ENCODE measurements at regions not wholly inside any gene's neighbourhood (a gene's known extent, or its start where the extent isn't known, plus 50 kb on each side); places are given as distances from the start of the nearest gene placed in this dataset.

DNA sequence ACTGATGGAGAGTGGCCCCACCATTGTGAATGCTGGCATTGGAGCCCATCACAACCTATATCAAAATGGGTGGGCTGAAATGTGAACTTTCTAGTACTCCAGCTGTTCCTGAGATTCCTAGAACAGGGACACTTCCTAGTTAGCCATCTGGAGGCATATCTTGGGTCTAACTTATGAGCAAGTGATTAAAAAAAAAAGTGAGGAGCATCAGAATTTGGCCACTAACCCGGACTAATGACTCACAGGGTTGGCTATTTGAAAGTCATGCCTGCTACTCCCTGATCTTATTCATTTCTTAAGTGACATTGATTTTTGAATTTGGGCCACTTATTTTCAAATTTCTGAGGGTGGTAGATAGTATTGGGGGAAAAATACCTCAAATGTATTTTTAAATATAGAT, 216.6 kb downstream of the HRH4 start (continued):
- TF ChIP-seq ZNF138 (CRISPR knock-in tag; conservative IDR thresholded peaks at IDR 0.05) (no peak), IRF2 (CRISPR knock-in tag; IDR thresholded peaks at IDR 0.05; ENCODE audit: borderline replicate concordance, low read depth) (no peak), ZNF317 (CRISPR knock-in tag; IDR thresholded peaks at IDR 0.05; ENCODE audit: borderline replicate concordance, low read depth) (no peak), ETV6 (CRISPR knock-in tag; IDR thresholded peaks at IDR 0.05) (no peak)
- TF ChIP-seq, protein P1, sequence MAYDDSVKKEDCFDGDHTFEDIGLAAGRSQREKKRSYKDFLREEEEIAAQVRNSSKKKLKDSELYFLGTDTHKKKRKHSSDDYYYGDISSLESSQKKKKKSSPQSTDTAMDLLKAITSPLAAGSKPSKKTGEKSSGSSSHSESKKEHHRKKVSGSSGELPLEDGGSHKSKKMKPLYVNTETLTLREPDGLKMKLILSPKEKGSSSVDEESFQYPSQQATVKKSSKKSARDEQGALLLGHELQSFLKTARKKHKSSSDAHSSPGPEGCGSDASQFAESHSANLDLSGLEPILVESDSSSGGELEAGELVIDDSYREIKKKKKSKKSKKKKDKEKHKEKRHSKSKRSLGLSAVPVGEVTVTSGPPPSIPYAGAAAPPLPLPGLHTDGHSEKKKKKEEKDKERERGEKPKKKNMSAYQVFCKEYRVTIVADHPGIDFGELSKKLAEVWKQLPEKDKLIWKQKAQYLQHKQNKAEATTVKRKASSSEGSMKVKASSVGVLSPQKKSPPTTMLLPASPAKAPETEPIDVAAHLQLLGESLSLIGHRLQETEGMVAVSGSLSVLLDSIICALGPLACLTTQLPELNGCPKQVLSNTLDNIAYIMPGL (CRISPR knock-in tag; IDR thresholded peaks at IDR 0.05): no peak

DNA sequence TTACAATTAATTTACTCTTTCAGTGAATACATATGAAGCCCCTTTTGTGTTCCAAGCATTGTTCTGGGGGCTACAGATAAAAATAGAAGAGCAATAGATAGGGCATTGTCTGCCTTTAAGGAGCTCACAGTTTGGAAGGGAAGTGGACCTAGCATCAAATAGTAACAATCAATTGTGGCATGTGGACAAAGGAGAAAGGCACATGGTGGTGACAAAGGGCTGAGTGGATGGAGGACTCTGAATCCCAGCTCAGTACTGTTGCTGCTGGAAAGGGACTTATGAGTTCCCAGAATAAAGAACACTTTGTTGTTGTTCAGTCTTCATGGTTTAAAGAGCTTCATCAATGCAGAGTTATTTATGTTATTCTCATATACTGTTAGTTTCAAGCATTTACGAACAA, 217.7 kb downstream of the HRH4 start:
- H3K4me3 Mint-ChIP-seq: no peak overlapping the region
- ChIA-PET POLR2A (no interaction called here), CTCF (interaction anchor here (2.5 kb wide), 1 partner anchor 49 kb away, joined by 8 read pairs; no protein-coding TSS in a partner anchor)
- H3K4me1 Mint-ChIP-seq: no peaks in the 10 kb centered on the region
- no peaks in the 10 kb centered on the region for H3K36me3 Mint-ChIP-seq
- no peak overlapping the region for H3K27ac Mint-ChIP-seq
- TF ChIP-seq, protein P1 (CRISPR knock-in tag; IDR thresholded peaks at IDR 0.05): no peak
- TF ChIP-seq PRRX2 (CRISPR knock-in tag; IDR thresholded peaks at IDR 0.05): no peak
- no peak for TF ChIP-seq SOX15 (CRISPR knock-in tag; IDR thresholded peaks at IDR 0.05)
- TF ChIP-seq ZNF671 (CRISPR knock-in tag; IDR thresholded peaks at IDR 0.05): no peak
- no peak for TF ChIP-seq NR3C1 (CRISPR knock-in tag; conservative IDR thresholded peaks at IDR 0.05; ENCODE audit: low read depth)
- TF ChIP-seq, protein P2, sequence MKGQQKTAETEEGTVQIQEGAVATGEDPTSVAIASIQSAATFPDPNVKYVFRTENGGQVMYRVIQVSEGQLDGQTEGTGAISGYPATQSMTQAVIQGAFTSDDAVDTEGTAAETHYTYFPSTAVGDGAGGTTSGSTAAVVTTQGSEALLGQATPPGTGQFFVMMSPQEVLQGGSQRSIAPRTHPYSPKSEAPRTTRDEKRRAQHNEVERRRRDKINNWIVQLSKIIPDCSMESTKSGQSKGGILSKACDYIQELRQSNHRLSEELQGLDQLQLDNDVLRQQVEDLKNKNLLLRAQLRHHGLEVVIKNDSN (CRISPR knock-in tag; IDR thresholded peaks at IDR 0.05): no peak
- TF ChIP-seq NFYB (CRISPR knock-in tag; conservative IDR thresholded peaks at IDR 0.05; ENCODE audit: low read depth): no peak
- TF ChIP-seq NFATC4 (CRISPR knock-in tag; IDR thresholded peaks at IDR 0.05): no peak
- TF ChIP-seq KAT7 (CRISPR knock-in tag; IDR thresholded peaks at IDR 0.05; ENCODE audit: borderline replicate concordance): no peak
- no peak for TF ChIP-seq GTF2I (CRISPR knock-in tag; conservative IDR thresholded peaks at IDR 0.05)
- TF ChIP-seq, protein P3, sequence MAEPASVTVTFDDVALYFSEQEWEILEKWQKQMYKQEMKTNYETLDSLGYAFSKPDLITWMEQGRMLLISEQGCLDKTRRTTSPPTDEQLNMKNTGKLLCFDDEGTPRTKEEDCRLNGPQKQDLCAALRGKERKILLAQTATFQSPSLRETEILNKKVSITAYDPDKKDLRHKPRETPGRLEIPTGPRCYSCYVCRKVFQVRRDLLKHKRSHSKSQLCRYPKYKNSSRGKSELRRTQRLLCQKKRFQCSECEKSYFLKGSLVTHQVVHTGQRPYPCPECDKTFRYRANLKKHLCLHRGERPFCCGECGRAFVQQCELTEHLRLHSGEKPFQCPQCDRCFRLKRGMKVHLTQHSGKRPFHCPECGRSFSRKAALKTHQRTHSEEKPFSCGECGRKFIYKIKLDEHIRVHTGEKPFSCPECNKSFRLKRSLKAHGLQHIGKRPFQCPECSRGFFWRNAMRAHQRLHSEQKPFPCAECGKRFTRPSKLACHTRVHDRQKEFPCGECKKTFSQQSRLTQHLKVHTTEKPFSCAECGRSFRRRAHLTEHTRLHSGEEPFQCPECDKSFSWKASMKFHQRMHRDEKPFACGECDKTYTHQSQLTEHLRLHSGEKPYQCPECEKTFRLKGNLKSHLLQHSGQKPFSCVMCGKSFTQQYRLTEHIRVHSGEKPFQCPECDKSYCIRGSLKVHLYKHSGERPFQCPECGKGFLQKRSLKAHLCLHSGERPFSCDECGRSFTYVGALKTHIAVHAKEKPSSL (CRISPR knock-in tag; conservative IDR thresholded peaks at IDR 0.05): no peak
- TF ChIP-seq ETV6 (CRISPR knock-in tag; IDR thresholded peaks at IDR 0.05): no peak
- DNase-seq (ENCODE audit: low spot score) (no peak), ATAC-seq (no peak)
- no peaks in the 10 kb centered on the region; the same call in 1 of the 2 replicates for H3K27me3 Mint-ChIP-seq (ENCODE audit: low read depth)
- H3K9me3 Mint-ChIP-seq: no peaks in the 10 kb centered on the region

DNA sequence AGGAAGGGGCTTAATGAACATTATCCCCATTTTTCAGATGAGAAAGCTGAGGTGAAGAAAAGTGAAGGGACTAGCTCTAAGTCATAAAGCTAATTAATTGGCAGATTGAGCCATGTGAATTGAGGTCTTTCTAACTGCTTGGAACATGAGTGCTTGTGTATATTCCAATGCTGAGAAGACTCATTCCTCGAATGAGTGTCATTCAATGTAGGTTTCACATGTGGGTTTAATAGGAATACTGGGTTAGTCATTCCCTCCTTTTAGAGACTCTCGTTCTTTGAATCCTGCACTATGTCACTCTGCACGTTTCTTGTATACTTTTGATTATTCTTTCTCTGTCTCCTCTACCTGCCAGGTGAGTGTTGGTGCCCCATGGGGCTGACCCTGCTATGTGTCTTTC, 218.2 kb downstream of the HRH4 start:
- no peaks in the 10 kb centered on the region for H3K36me3 Mint-ChIP-seq
- no peak overlapping the region for H3K27ac Mint-ChIP-seq
- no peak for ATAC-seq
- ChIA-PET CTCF (no interaction called here), POLR2A (no interaction called here)
- TF ChIP-seq, protein P4, sequence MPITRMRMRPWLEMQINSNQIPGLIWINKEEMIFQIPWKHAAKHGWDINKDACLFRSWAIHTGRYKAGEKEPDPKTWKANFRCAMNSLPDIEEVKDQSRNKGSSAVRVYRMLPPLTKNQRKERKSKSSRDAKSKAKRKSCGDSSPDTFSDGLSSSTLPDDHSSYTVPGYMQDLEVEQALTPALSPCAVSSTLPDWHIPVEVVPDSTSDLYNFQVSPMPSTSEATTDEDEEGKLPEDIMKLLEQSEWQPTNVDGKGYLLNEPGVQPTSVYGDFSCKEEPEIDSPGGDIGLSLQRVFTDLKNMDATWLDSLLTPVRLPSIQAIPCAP (CRISPR knock-in tag; IDR thresholded peaks at IDR 0.05): no peak
- TF ChIP-seq SMAD3 (CRISPR knock-in tag; IDR thresholded peaks at IDR 0.05; ENCODE audit: borderline replicate concordance): no peak
- TF ChIP-seq, protein P5, sequence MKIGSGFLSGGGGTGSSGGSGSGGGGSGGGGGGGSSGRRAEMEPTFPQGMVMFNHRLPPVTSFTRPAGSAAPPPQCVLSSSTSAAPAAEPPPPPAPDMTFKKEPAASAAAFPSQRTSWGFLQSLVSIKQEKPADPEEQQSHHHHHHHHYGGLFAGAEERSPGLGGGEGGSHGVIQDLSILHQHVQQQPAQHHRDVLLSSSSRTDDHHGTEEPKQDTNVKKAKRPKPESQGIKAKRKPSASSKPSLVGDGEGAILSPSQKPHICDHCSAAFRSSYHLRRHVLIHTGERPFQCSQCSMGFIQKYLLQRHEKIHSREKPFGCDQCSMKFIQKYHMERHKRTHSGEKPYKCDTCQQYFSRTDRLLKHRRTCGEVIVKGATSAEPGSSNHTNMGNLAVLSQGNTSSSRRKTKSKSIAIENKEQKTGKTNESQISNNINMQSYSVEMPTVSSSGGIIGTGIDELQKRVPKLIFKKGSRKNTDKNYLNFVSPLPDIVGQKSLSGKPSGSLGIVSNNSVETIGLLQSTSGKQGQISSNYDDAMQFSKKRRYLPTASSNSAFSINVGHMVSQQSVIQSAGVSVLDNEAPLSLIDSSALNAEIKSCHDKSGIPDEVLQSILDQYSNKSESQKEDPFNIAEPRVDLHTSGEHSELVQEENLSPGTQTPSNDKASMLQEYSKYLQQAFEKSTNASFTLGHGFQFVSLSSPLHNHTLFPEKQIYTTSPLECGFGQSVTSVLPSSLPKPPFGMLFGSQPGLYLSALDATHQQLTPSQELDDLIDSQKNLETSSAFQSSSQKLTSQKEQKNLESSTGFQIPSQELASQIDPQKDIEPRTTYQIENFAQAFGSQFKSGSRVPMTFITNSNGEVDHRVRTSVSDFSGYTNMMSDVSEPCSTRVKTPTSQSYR (CRISPR knock-in tag; IDR thresholded peaks at IDR 0.05): no peak
- no peak for TF ChIP-seq CREB1 (CRISPR knock-in tag; IDR thresholded peaks at IDR 0.05)
- no peak for TF ChIP-seq ATF1 (CRISPR knock-in tag; IDR thresholded peaks at IDR 0.05)
- TF ChIP-seq, protein P6, sequence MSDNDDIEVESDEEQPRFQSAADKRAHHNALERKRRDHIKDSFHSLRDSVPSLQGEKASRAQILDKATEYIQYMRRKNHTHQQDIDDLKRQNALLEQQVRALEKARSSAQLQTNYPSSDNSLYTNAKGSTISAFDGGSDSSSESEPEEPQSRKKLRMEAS (CRISPR knock-in tag; IDR thresholded peaks at IDR 0.05): no peak
- H3K9me3 Mint-ChIP-seq: peaks cover 2% of the 10 kb centered on the region
- no peak overlapping the region for H3K4me3 Mint-ChIP-seq
- no peak for DNase-seq (ENCODE audit: low spot score)
- H3K4me1 Mint-ChIP-seq: peaks cover under 1% of the 10 kb centered on the region; the same call in 1 of the 2 replicates
- no peaks in the 10 kb centered on the region; the same call in 1 of the 2 replicates for H3K27me3 Mint-ChIP-seq (ENCODE audit: low read depth)

All from WTC11 (cell line).